ENCODE measurements at regions not wholly inside any gene's neighbourhood (a gene's known extent, or its start where the extent isn't known, plus 50 kb on each side); places are given as distances from the start of the nearest gene placed in this dataset.

GRCh38 chr4:3829211-3829955 lies 63.2 kb downstream of the ADRA2C start:
- Mint-ChIP-seq H3K27me3 (peaks cover 10% of the 10 kb centered on the region), H3K27ac (no peak overlapping the region), H3K4me3 (no peak overlapping the region), H3K36me3 (ENCODE audit: low read depth) (no peaks in the 10 kb centered on the region), H3K4me1 (ENCODE audit: low read depth) (no peaks in the 10 kb centered on the region), H3K9me3 (no peaks in the 10 kb centered on the region)

GRCh38 chr4:3829956-3830773 lies 64.0 kb downstream of the ADRA2C start:
- no peak overlapping the region for H3K27ac Mint-ChIP-seq
- H3K4me3 Mint-ChIP-seq: no peak overlapping the region
- peaks cover 10% of the 10 kb centered on the region for H3K27me3 Mint-ChIP-seq
- H3K9me3 Mint-ChIP-seq: no peaks in the 10 kb centered on the region
- H3K36me3 Mint-ChIP-seq (ENCODE audit: low read depth): no peaks in the 10 kb centered on the region
- H3K4me1 Mint-ChIP-seq (ENCODE audit: low read depth): no peaks in the 10 kb centered on the region

GRCh38 chr4:3830774-3831528 lies 64.8 kb downstream of the ADRA2C start:
- Mint-ChIP-seq H3K27me3 (peaks cover 16% of the 10 kb centered on the region), H3K27ac (no peak overlapping the region), H3K9me3 (no peaks in the 10 kb centered on the region), H3K4me1 (ENCODE audit: low read depth) (no peaks in the 10 kb centered on the region), H3K4me3 (no peak overlapping the region), H3K36me3 (ENCODE audit: low read depth) (no peaks in the 10 kb centered on the region)

DNA sequence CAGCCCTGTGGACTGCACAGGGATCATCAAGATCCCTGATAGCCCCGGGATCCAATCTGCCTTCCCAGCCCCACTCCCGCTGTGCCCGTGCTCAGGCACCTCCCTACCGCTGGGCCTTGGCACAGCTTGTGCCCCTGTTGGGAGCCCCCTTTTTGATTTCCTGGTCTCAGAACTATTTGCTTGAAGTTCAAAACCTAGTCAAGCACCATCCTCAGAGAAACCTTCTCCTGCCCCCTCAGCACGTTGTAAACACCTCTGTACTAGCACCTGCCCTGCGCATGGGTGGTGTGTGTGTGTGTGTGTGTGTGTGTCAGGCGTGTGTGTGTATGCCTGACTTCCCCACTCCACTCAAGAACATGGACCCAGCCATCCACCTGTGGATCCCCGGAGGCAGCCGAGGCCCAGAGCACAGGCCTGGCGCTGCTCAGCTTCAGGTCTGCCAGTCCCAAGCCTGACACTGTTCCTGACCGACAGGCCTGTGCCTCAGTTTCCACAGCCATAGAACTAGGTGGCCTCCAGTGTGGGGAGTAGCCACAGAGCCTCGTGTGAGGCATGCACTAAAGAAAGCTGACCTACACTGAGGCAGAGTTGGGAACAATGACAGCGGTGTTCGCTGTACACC lies 65.5 kb downstream of the ADRA2C start:
- Mint-ChIP-seq H3K36me3 (ENCODE audit: low read depth) (no peaks in the 10 kb centered on the region), H3K27ac (no peak overlapping the region), H3K4me3 (no peak overlapping the region), H3K9me3 (no peaks in the 10 kb centered on the region), H3K4me1 (ENCODE audit: low read depth) (no peaks in the 10 kb centered on the region), H3K27me3 (peaks cover 16% of the 10 kb centered on the region)

DNA sequence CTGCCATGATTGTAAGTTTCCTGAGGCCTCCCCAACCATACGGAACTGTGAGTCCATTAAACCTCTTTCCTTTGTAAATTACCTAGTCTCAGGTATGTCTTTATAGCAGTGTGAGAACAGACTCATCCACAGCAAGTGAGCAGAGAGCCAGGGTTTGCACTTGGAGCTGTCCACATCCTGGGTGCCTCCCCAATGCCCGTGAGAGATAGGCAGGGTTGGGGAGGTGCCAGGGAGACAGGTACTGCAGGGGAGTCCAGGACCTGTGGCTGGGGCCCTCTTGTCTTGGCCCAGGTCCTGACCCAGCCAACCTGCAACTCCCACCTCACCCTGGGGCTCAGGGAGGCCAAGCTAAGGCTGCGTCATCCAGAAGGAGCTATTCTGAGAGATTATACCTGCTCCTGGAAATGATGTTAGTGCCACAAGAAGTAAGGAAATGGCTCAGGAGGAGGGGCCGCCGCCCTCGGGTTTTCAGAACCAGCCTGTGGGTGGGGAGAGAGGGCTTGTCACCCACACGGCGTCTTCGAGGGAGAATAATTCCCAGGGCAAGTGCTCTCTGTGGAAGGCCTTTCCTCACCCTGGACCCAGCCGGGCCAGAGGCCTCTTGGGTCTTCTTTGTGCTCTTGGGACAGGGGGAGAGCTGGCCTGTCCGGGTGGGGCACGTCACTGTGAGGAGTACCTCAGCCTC lies 66.5 kb downstream of the ADRA2C start:
- H3K9me3 Mint-ChIP-seq: no peaks in the 10 kb centered on the region
- H3K27ac Mint-ChIP-seq: no peak overlapping the region
- peaks cover 23% of the 10 kb centered on the region for H3K27me3 Mint-ChIP-seq
- no peaks in the 10 kb centered on the region for H3K36me3 Mint-ChIP-seq (ENCODE audit: low read depth)
- H3K4me1 Mint-ChIP-seq (ENCODE audit: low read depth): no peaks in the 10 kb centered on the region
- H3K4me3 Mint-ChIP-seq: no peak overlapping the region

- Mint-ChIP-seq H3K27me3 (peaks cover 23% of the 10 kb centered on the region), H3K36me3 (ENCODE audit: low read depth) (no peaks in the 10 kb centered on the region), H3K4me1 (ENCODE audit: low read depth) (no peaks in the 10 kb centered on the region), H3K9me3 (no peaks in the 10 kb centered on the region), H3K4me3 (no peak overlapping the region), H3K27ac (no peak overlapping the region)
Observed at GRCh38 chr4:3833326-3833989, 67.3 kb downstream of the ADRA2C start.

DNA sequence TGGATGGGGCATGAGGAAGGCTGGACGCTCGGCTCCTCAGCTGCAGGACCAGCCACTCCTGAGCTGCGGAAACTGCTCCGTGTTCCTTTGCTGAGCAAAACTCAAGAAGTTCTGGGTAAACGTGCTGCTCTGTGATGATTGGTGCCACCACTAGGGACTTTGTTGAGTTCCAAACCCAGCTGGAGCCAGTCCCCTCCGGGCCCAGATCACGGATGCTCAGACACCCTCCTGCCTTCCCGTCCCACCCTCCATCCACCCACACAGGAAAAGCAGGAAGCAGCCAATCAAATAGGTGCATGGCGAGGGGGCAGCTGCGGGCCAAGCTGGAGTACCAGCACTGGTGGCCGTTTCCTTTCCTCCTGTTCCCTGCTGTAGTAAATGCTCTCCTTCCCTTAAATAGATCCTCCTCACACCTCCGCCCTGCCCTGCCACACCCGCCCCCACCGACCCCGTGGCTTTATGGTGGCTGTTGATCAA lies 68.0 kb downstream of the ADRA2C start:
- H3K36me3 Mint-ChIP-seq (ENCODE audit: low read depth): no peaks in the 10 kb centered on the region
- no peaks in the 10 kb centered on the region for H3K4me1 Mint-ChIP-seq (ENCODE audit: low read depth)
- no peak overlapping the region for H3K4me3 Mint-ChIP-seq
- H3K9me3 Mint-ChIP-seq: no peaks in the 10 kb centered on the region
- H3K27ac Mint-ChIP-seq: no peak overlapping the region
- peaks cover 23% of the 10 kb centered on the region for H3K27me3 Mint-ChIP-seq

DNA sequence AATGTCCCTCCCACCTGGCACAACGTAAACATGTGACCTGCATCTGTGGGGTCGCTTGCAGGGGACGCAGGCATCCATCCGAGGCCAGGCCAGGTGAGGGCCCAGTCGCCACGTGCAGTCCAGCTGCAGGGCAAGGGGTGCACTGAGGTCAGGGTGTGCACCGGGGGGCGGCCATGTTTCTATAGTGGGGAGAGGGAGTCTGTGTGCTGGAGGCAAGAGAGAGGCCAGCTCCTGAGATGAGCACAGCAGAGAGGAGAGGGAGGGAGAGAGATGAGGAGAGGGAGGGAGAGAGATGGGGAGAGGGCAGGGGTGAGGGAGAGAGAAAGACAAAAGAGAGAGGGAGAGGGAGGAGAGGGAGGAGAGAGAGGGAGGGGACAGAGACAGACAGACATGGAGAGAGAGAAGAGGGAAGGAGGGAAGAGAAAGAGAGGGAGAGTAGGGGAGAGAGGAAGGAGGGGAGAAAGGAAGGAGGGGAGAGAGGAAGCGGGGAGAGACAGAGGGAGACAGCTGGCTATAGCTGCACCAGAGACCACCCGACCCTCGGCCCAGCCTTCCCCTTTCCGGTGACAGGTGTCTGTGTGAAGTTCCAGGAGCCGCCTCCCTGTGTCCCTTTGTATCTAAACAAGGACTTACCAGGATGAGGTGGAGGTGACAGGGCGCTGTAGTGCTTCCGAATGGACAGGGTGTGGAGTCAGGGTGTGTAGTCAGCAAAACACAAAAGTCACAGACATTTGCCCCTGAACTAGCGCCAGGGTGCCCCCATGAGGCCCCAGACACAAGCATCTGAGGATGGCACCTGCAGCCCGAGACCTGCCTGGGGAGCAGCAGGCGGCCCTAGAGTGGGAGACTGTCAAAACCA lies 68.7 kb downstream of the ADRA2C start:
- Mint-ChIP-seq H3K9me3 (no peaks in the 10 kb centered on the region), H3K36me3 (ENCODE audit: low read depth) (no peaks in the 10 kb centered on the region), H3K4me1 (ENCODE audit: low read depth) (no peaks in the 10 kb centered on the region), H3K4me3 (no peak overlapping the region), H3K27me3 (peaks cover 23% of the 10 kb centered on the region), H3K27ac (no peak overlapping the region)

- Mint-ChIP-seq H3K27ac (no peak overlapping the region), H3K9me3 (no peaks in the 10 kb centered on the region), H3K4me3 (no peak overlapping the region), H3K27me3 (peaks cover 23% of the 10 kb centered on the region), H3K36me3 (ENCODE audit: low read depth) (no peaks in the 10 kb centered on the region), H3K4me1 (ENCODE audit: low read depth) (no peaks in the 10 kb centered on the region)
Observed at GRCh38 chr4:3835527-3836405, 69.6 kb downstream of the ADRA2C start.

DNA sequence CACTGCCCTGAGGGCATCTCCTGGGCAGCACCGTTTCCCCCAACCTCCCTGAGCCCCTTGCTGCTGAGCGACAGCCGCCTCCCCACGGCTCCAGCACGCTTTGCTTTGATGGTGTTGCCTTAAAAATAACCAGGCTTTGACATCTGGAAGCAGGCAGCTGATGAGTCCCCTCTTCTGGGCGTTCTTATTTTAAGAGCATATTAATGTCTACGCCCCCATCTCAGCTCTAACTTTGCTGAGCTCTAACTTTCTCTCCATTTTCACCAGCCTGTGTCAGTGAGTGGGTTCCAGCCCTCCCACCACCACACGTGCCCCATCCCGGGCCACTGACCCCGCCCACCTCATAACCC lies 70.2 kb downstream of the ADRA2C start:
- no peaks in the 10 kb centered on the region for H3K36me3 Mint-ChIP-seq (ENCODE audit: low read depth)
- H3K27ac Mint-ChIP-seq: no peak overlapping the region
- no peak overlapping the region for H3K4me3 Mint-ChIP-seq
- H3K27me3 Mint-ChIP-seq: peaks cover 23% of the 10 kb centered on the region
- no peaks in the 10 kb centered on the region for H3K9me3 Mint-ChIP-seq
- no peaks in the 10 kb centered on the region for H3K4me1 Mint-ChIP-seq (ENCODE audit: low read depth)

DNA sequence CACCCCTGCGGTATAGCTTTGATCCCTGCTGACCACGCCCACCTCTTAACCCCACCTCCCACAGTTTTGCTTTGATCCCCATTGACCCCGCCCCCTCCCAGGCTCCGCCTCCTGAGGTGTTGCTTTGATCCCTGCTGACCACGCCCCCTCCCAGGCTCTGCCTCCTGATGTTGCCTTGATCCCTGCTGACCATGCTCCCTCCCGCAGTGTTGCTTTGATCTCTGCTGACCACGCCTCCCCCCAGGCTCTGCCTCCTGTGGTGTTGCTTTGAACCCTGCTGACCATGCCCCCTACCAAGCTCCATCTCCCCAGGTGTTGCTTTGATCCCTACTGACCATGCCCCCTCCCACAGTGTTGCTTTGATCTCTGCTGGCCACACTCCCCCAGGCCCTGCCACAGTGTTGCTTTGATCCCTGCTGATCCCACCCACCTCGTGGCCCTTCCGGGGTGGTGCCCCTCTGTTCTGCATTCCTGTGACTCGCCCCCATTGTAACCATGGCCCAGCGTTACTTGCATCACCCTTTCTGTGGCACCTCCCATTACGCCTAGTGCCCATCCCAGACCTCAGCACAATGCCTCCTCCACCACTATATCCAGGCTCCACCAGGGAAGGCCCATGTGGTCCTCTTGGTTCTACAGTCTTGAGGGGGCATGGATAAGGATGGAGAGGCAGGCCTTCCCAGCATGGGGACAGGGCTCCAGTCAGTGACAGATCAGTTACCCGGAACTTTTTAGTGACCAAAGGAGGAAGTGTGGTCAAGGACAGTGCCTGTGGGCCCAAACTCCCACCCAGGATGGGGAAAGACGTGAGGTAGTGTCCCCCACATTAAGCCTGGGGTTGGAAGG lies 70.8 kb downstream of the ADRA2C start:
- Mint-ChIP-seq H3K27ac (no peak overlapping the region), H3K9me3 (no peaks in the 10 kb centered on the region), H3K4me1 (ENCODE audit: low read depth) (no peaks in the 10 kb centered on the region), H3K4me3 (no peak overlapping the region), H3K36me3 (ENCODE audit: low read depth) (no peaks in the 10 kb centered on the region), H3K27me3 (peaks cover 26% of the 10 kb centered on the region)

All from stimulated activated naive CD8-positive, alpha-beta T cell treated with anti-CD3 and anti-CD28 coated beads, Interleukin-15, Interleukin-2, amounts not matched to agents 100 ng/mL and 50 ng/mL, for 24 hours (primary cell).